Calu3 (cell line): ENCODE measurements at regions not wholly inside any gene's neighbourhood (a gene's known extent, or its start where the extent isn't known, plus 50 kb on each side); places are given as distances from the start of the nearest gene placed in this dataset.
"Not testable (repeated sequence)": the region's sequence is repeated elsewhere in the genome, so short reads cannot be mapped to it uniquely, and the experiment has no call there.

Source experiments
- BruUV-seq: library from RNA; stranded (reverse); fragments of 400-500 nt; replicated peaks from 2 replicates; lab custom pipeline; 2021; lab: Mats Ljungman, UMichigan
- CTCF ChIA-PET: fragments of 300-600 bp; sonication (Branson Sonifier 250); formaldehyde crosslinking; loops from one replicate; lab custom pipeline; 2022; ENCODE audit warnings: antibody characterized with exemption; lab: Charles Lee
- DNase-seq: peaks from one replicate; pipeline ENCODE4 v3.0.0; 2022
- H3K27ac Mint-ChIP-seq: one replicate; pipeline ENCODE4 v1.8.0; 2022; ENCODE audit warnings: mixed read lengths; ENCODE audit not compliant: unreplicated experiment
- H3K27me3 Mint-ChIP-seq: one replicate; pipeline ENCODE4 v1.8.0; 2022; ENCODE audit warnings: mixed read lengths; ENCODE audit not compliant: unreplicated experiment
- H3K36me3 Mint-ChIP-seq: one replicate; pipeline ENCODE4 v1.8.0; 2022; ENCODE audit warnings: mild to moderate bottlenecking, moderate library complexity, mixed read lengths; ENCODE audit not compliant: insufficient read depth, unreplicated experiment
- H3K4me1 Mint-ChIP-seq: one replicate; pipeline ENCODE4 v1.8.0; 2022; ENCODE audit warnings: mild to moderate bottlenecking, low read depth, mixed read lengths; ENCODE audit not compliant: unreplicated experiment
- H3K4me3 Mint-ChIP-seq: one replicate; pipeline ENCODE4 v1.8.0; 2022; ENCODE audit warnings: mild to moderate bottlenecking, low read depth, moderate library complexity, mixed read lengths; ENCODE audit not compliant: unreplicated experiment
- H3K9me3 Mint-ChIP-seq: one replicate; pipeline ENCODE4 v1.8.0; 2022; ENCODE audit warnings: low read depth, mixed read lengths; ENCODE audit not compliant: unreplicated experiment
- CTCF ChIP-seq: fragments of 200-600 bp; IDR thresholded peaks from one replicate; pipeline ENCODE4 v1.8.0; 2022; ENCODE audit warnings: antibody characterized with exemption; ENCODE audit not compliant: unreplicated experiment
- intact Hi-C: fragments of 100-400 bp; cut with micrococcal nuclease; formaldehyde crosslinking; loops from one replicate; pipeline ENCODE4 v1.10.0; 2022; ENCODE audit not compliant: unreplicated experiment

GRCh38 chr13:50650592-50651504 is 192.6 kb downstream of the DLEU7 start:
- intact Hi-C loops: no loop called here
- no peak for TF ChIP-seq CTCF
- Mint-ChIP-seq H3K36me3 (no peaks in the 10 kb centered on the region), H3K27ac (no peak overlapping the region), H3K27me3 (no peaks in the 10 kb centered on the region), H3K4me1 (no peaks in the 10 kb centered on the region), H3K9me3 (no peaks in the 10 kb centered on the region), H3K4me3 (no peak overlapping the region)
- DNase-seq: no peak
- CTCF ChIA-PET: no interaction called here
- BruUV-seq: no TSS peak

- H3K36me3 Mint-ChIP-seq: no peaks in the 10 kb centered on the region
- no peaks in the 10 kb centered on the region for H3K4me1 Mint-ChIP-seq
- no peak for DNase-seq
- H3K27me3 Mint-ChIP-seq: no peaks in the 10 kb centered on the region
- CTCF ChIA-PET: no interaction called here
- H3K4me3 Mint-ChIP-seq: no peak overlapping the region
- intact Hi-C loops: no loop called here
- H3K9me3 Mint-ChIP-seq: no peaks in the 10 kb centered on the region
- no TSS peak for BruUV-seq
- no peak for TF ChIP-seq CTCF
- no peak overlapping the region for H3K27ac Mint-ChIP-seq
These were observed 191.6 kb downstream of the DLEU7 start for GRCh38 chr13:50651922-50652321.

- intact Hi-C loops: no loop called here
- DNase-seq: no peak
- Mint-ChIP-seq H3K27ac (no peak overlapping the region), H3K4me3 (no peak overlapping the region), H3K36me3 (no peaks in the 10 kb centered on the region), H3K9me3 (no peaks in the 10 kb centered on the region), H3K4me1 (no peaks in the 10 kb centered on the region), H3K27me3 (no peaks in the 10 kb centered on the region)
- CTCF ChIA-PET: no interaction called here
- no peak for TF ChIP-seq CTCF
- BruUV-seq: no TSS peak
These were observed 189.2 kb downstream of the DLEU7 start for GRCh38 chr13:50654331-50654730.

GRCh38 chr13:50661881-50662280 is 181.6 kb downstream of the DLEU7 start:
- H3K9me3 Mint-ChIP-seq, H3K27ac Mint-ChIP-seq, CTCF ChIA-PET, BruUV-seq, H3K4me1 Mint-ChIP-seq, intact Hi-C loops, H3K4me3 Mint-ChIP-seq, DNase-seq, H3K27me3 Mint-ChIP-seq, H3K36me3 Mint-ChIP-seq: not testable (repeated sequence)

GRCh38 chr13:50664951-50665350 is 178.5 kb downstream of the DLEU7 start:
- no TSS peak for BruUV-seq
- Mint-ChIP-seq H3K4me1 (no peaks in the 10 kb centered on the region), H3K27me3 (no peaks in the 10 kb centered on the region), H3K27ac (no peak overlapping the region), H3K36me3 (no peaks in the 10 kb centered on the region), H3K4me3 (no peak overlapping the region), H3K9me3 (no peaks in the 10 kb centered on the region)
- no peak for DNase-seq
- CTCF ChIA-PET: no interaction called here
- no peak for TF ChIP-seq CTCF
- intact Hi-C loops: no loop called here
